Right lobe of liver (tissue), 6 donors: ENCODE measurements at regions not wholly inside any gene's neighbourhood (a gene's known extent, or its start where the extent isn't known, plus 50 kb on each side); places are given as distances from the start of the nearest gene placed in this dataset.

ENCODE experiments used
- ATAC-seq, 4 donors: fragments of 200-7000 bp; cut with Tn5 transposase; one replicate each; pipeline ENCODE4 v1.9.1; 2020; ENCODE audit warnings: mild to moderate bottlenecking in 4 of 4, moderate library complexity in 4 of 4
- DNase-seq, 3 donors: peaks; one replicate each; pipeline ENCODE4 v3.0.0-alpha.2; 2020
- H3K27ac ChIP-seq, 3 donors: fragments of 200-600 bp; one replicate each; pipeline ENCODE4 v1.8.0; 2022
- H3K27me3 ChIP-seq, 2 donors: fragments of 200-600 bp; one replicate each; pipeline ENCODE4 v1.8.0; 2022
- H3K36me3 ChIP-seq, 4 donors: fragments of 200-600 bp; sonication (generic) in 1 of 4; one replicate each; pipeline versions ENCODE4 v1.5.1 to v1.8.0; 2017 to 2022; ENCODE audit warnings: control low read depth in 1 of 4
- H3K4me1 ChIP-seq, 4 donors: fragments of 200-600 bp; sonication (generic) in 1 of 4; one replicate each; pipeline versions ENCODE4 v1.5.1 to v1.8.0; 2017 to 2022; ENCODE audit warnings: control low read depth in 1 of 4
- H3K4me3 ChIP-seq, 3 donors: fragments of 200-600 bp; one replicate each; pipeline ENCODE4 v1.8.0; 2022
- H3K9me3 ChIP-seq, 4 donors: fragments of 200-600 bp; sonication (generic) in 1 of 4; one replicate each; pipeline versions ENCODE4 v1.5.1 to v1.8.0; 2017 to 2022; ENCODE audit warnings: control low read depth in 1 of 4
- POLR2A ChIP-seq: fragments of 450-650 bp; IDR thresholded peaks from one replicate; pipeline ENCODE4 v1.6.1; 2017; ENCODE audit warnings: antibody characterized with exemption, mild to moderate bottlenecking
- WGBS: methylation state at CpG from one replicate; pipeline ENCODE4 v1.1.6; 2018; ENCODE audit warnings: low coverage, low lambda C conversion rate; ENCODE audit not compliant: insufficient coverage; ENCODE audit errors: missing lambda C conversion rate; 5-methylcytosine and 5-hydroxymethylcytosine counted together
- intact Hi-C, 2 donors: fragments of 100-400 bp; cut with DNase I; formaldehyde crosslinking; loops; one replicate each; pipeline versions ENCODE4 v1.11.2 to v1.14.1; 2022
- TF ChIP-seq, protein P1 (sequence below), 4 donors: fragments of 200-600 bp in 3 of 4; fragments of 450-650 bp in 1 of 4; IDR thresholded peaks; one replicate each; pipeline versions ENCODE4 v1.5.1 to v1.8.0; 2016 to 2022; ENCODE audit warnings: antibody characterized with exemption in 4 of 4, mild to moderate bottlenecking in 2 of 4
- donor health status: DM: no; HTN: yes; CAD: no.
- donor health status: DM: no; HTN: no; CAD: no.
- donor health status: DM: no; HTN: no; CAD: no.
- donor health status: DM: no; HTN: yes; CAD: no.
- donor health status: DM: no; HTN: yes; CAD: no.

DNA sequence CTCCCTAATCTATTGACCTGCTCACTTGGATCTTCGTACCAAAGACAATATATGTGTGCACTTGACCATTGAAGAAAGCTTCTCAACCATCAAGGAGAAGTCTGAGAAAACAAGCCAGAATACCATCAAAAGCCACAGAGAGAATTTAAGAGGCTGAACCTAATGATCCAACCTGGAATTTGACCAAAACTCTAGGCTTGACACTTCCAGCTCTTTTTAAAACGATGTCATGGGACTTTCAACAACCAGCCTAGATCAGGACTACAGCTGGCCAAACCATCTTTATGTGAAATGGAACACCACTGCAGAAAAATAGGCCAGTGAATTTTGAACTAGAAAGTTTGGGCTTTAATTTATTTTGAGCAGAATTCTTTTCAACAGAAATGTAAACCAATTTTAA, 444.4 kb downstream of the LTN1 start:
- no peaks in the 10 kb centered on the region for H3K9me3 ChIP-seq
- no peaks in the 10 kb centered on the region for H3K27me3 ChIP-seq
- H3K27ac ChIP-seq: no peak overlapping the region
- WGBS: 57% methylated on average over 2 of the region's 2 CpGs
- peaks cover 0 to 10% (median 0%) of the 10 kb centered on the region in 4 donors for H3K4me1 ChIP-seq
- TF ChIP-seq, protein P1, sequence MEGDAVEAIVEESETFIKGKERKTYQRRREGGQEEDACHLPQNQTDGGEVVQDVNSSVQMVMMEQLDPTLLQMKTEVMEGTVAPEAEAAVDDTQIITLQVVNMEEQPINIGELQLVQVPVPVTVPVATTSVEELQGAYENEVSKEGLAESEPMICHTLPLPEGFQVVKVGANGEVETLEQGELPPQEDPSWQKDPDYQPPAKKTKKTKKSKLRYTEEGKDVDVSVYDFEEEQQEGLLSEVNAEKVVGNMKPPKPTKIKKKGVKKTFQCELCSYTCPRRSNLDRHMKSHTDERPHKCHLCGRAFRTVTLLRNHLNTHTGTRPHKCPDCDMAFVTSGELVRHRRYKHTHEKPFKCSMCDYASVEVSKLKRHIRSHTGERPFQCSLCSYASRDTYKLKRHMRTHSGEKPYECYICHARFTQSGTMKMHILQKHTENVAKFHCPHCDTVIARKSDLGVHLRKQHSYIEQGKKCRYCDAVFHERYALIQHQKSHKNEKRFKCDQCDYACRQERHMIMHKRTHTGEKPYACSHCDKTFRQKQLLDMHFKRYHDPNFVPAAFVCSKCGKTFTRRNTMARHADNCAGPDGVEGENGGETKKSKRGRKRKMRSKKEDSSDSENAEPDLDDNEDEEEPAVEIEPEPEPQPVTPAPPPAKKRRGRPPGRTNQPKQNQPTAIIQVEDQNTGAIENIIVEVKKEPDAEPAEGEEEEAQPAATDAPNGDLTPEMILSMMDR (IDR thresholded peaks at IDR 0.05): no peak
- no peak for ATAC-seq
- no peaks in the 10 kb centered on the region for H3K36me3 ChIP-seq
- DNase-seq: no peak
- intact Hi-C loops: no loop called here
- no peak overlapping the region for H3K4me3 ChIP-seq

DNA sequence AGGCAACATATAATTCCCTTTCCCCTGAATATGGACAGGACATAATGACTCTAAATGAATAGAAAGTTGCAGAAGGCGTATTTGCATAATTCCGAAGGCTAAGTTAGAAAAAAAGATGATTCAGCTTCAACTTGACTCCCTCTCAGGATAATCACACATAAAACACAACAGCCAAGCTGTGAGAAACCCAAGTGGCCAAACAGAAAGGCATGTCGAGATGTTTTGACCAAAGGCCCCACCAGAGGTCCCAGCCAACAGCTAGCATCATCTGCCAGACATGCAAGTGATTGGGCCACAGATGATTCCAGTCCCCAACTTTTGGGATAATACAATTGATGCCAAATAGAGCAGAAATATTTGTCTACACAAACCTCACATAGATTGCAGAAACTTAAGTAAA, 444.9 kb downstream of the LTN1 start:
- no peak overlapping the region for H3K4me3 ChIP-seq
- peaks cover 0 to 12% (median 0%) of the 10 kb centered on the region in 4 donors for H3K4me1 ChIP-seq
- DNase-seq (no peak), ATAC-seq (no peak)
- no peaks in the 10 kb centered on the region for H3K36me3 ChIP-seq
- TF ChIP-seq POLR2A: no peak
- TF ChIP-seq, protein P1 (IDR thresholded peaks at IDR 0.05): no peak
- H3K27ac ChIP-seq: no peak overlapping the region
- WGBS: 61% methylated on average over 3 of the region's 3 CpGs
- intact Hi-C loops: no loop called here
- H3K9me3 ChIP-seq: no peaks in the 10 kb centered on the region
- no peaks in the 10 kb centered on the region for H3K27me3 ChIP-seq

DNA sequence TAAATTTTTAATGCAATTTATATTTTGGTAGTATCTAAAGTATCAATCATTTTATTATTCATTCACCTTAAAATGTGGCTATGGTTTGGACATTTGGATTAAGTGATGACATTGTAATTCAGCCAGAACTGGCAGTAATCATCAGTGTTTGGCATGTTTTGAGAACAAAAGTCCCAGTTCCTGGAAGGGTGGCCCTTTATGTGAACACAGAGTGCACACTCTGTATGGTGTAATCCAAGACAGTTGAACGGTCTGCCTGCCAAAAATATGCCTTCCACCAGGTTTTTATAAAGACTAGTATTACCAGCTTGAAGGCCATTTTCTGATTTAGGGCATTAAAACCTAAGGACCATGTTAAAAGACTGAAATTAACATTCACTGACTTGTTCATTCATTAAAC, 448.7 kb downstream of the LTN1 start:
- DNase-seq: peak in 1 of 3 donors; percentile 60
- no peak overlapping the region for H3K27ac ChIP-seq

GRCh38 chr21:28541371-28542112, 451.1 kb downstream of the LTN1 start:
- no peak for DNase-seq
- TF ChIP-seq POLR2A: no peak
- TF ChIP-seq, protein P1 (IDR thresholded peaks at IDR 0.05): no peak
- ATAC-seq: no peak
- WGBS: 80% methylated on average over 9 of the region's 9 CpGs
- Histone ChIP-seq H3K4me1 (peaks cover 0 to 17% (median 0%) of the 10 kb centered on the region in 4 donors), H3K4me3 (no peak overlapping the region), H3K27me3 (no peaks in the 10 kb centered on the region), H3K9me3 (no peaks in the 10 kb centered on the region), H3K27ac (no peak overlapping the region), H3K36me3 (no peaks in the 10 kb centered on the region)
- intact Hi-C loops: no loop called here

More for the DNA sequence above, 448.7 kb downstream of the LTN1 start:
- H3K4me3 ChIP-seq: no peak overlapping the region
- ATAC-seq: peak; percentile 86 to 97 (median 90)
- intact Hi-C loops: no loop called here
- H3K36me3 ChIP-seq: no peaks in the 10 kb centered on the region
- WGBS: 13% methylated on average over 1 of the region's 1 CpG
- no peaks in the 10 kb centered on the region for H3K9me3 ChIP-seq
- H3K27me3 ChIP-seq: no peaks in the 10 kb centered on the region
- H3K4me1 ChIP-seq: peaks cover 0 to 17% (median 0%) of the 10 kb centered on the region in 4 donors
- TF ChIP-seq, protein P1 (IDR thresholded peaks at IDR 0.05): no peak
- TF ChIP-seq POLR2A: no peak
